SK-N-SH (cell line): ENCODE measurements at regions not wholly inside any gene's neighbourhood (a gene's known extent, or its start where the extent isn't known, plus 50 kb on each side); places are given as distances from the start of the nearest gene placed in this dataset.

Experiments used
- CTCF ChIP-seq: fragments of 200-600 bp; sonication (generic); IDR thresholded peaks from 2 replicates; pipeline ENCODE4 v1.6.1; 2017; ENCODE audit warnings: antibody characterized with exemption, mild to moderate bottlenecking, moderate library complexity
- MEF2A ChIP-seq: IDR thresholded peaks from 2 replicates; pipeline ENCODE4 v1.4.0; 2012; ENCODE audit warnings: low read depth, borderline replicate concordance

DNA sequence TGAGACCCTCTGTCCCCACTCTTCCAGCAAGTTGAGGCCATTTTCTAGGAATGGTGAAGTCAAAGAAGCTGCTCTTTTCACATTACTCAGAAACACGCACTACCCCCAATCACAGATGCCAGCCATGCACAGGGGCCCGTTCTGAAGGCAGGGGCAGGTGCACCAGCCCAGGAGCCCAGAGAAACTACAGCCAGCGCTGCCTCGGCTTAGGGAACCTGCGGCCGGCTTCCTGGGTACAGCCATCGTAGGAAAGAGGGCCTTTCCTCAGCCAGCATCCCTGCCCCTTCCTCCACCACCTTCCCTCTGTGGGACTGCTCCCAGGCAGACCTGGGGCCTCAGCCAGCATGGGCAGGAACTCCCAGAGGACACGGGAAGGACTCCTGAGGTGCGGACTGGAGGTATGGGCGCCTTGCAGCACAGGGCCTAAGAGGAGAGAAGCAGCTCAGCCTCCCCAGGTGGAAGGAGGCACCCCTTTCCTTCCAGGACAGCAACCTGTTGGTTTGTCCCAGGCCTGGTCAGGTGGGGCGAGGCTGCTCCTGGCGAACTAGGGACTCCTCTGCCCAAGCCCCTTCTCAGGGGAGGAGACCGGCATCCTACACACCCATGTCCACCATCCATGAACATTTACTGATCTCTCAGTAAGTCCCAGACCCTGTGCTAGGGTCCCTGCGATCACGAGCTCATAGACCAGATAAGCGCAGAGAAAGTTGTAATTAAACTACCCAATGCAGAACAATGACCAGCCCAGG lies 99.0 kb upstream of the ID2 start:
- TF ChIP-seq CTCF = no peak
- TF ChIP-seq MEF2A = no peak
